Osteoblast (primary cell): ENCODE measurements at regions not wholly inside any gene's neighbourhood (a gene's known extent, or its start where the extent isn't known, plus 50 kb on each side); places are given as distances from the start of the nearest gene placed in this dataset.

ENCODE experiments used
- DNase-seq: peaks from one replicate; pipeline ENCODE4 v3.0.0; 2011; ENCODE audit warnings: low spot score, mixed read lengths; ENCODE audit not compliant: insufficient read length; ENCODE audit errors: missing footprints
- H2AFZ ChIP-seq: 2 replicates; pipeline ENCODE4 v1.6.0; 2011; ENCODE audit warnings: mild to moderate bottlenecking, low read length
- H3K27ac ChIP-seq: 2 replicates; pipeline ENCODE4 v1.5.1; 2011; ENCODE audit warnings: mild to moderate bottlenecking, low read depth, low read length, moderate library complexity
- H3K27me3 ChIP-seq: 2 replicates; pipeline ENCODE4 v1.6.0; 2012; ENCODE audit warnings: mild to moderate bottlenecking, control low read depth, inconsistent platforms, low read length, moderate library complexity; ENCODE audit not compliant: insufficient read depth
- H3K36me3 ChIP-seq: 2 replicates; pipeline ENCODE4 v1.5.1; 2011; ENCODE audit warnings: mild to moderate bottlenecking, low read length, control low read depth, moderate library complexity; ENCODE audit not compliant: insufficient read depth
- H3K4me1 ChIP-seq: 2 replicates; pipeline ENCODE4 v1.5.1; 2011; ENCODE audit warnings: mild to moderate bottlenecking, low read length, control low read depth, moderate library complexity; ENCODE audit not compliant: insufficient read depth
- H3K4me2 ChIP-seq: 2 replicates; pipeline ENCODE4 v1.6.0; 2011; ENCODE audit warnings: mild to moderate bottlenecking, low read length; ENCODE audit not compliant: insufficient read depth
- H3K4me3 ChIP-seq: fragments of 200-600 bp; sonication (generic); 3 replicates; pipeline ENCODE4 v1.5.1; 2012; ENCODE audit warnings: mild to moderate bottlenecking, low read length, inconsistent platforms; ENCODE audit not compliant: insufficient read depth
- H3K79me2 ChIP-seq: 2 replicates; pipeline ENCODE4 v1.6.0; 2012; ENCODE audit warnings: mild to moderate bottlenecking, low read length, control low read depth, inconsistent platforms; ENCODE audit not compliant: insufficient read depth
- H3K9me3 ChIP-seq: 2 replicates; pipeline ENCODE4 v1.5.1; 2011; ENCODE audit warnings: low read depth, low read length, control low read depth
- H4K20me1 ChIP-seq: 2 replicates; pipeline ENCODE4 v1.6.0; 2012; ENCODE audit warnings: mild to moderate bottlenecking, low read length, control low read depth; ENCODE audit not compliant: insufficient read depth
- CTCF ChIP-seq: IDR thresholded peaks from 2 replicates; pipeline ENCODE4 v1.5.1; 2011; ENCODE audit warnings: mild to moderate bottlenecking, low read depth, low read length, moderate library complexity; ENCODE audit errors: extremely low read depth

- TF ChIP-seq CTCF: no peak
- Histone ChIP-seq H3K4me3 (no peak overlapping the region), H2AFZ (no peak overlapping the region), H3K9me3 (no peaks in the 10 kb centered on the region), H3K4me1 (no peaks in the 10 kb centered on the region), H3K27me3 (no peaks in the 10 kb centered on the region), H3K79me2 (no peaks in the 10 kb centered on the region), H3K27ac (no peak overlapping the region), H4K20me1 (no peaks in the 10 kb centered on the region), H3K36me3 (no peaks in the 10 kb centered on the region), H3K4me2 (no peak overlapping the region)
- no peak for DNase-seq
Observed at GRCh38 chr13:59464926-59465325, 698.8 kb downstream of the DIAPH3 start.

GRCh38 chr13:59468396-59468795, 695.3 kb downstream of the DIAPH3 start:
- no peaks in the 10 kb centered on the region for H3K27me3 ChIP-seq
- no peaks in the 10 kb centered on the region for H3K36me3 ChIP-seq
- H3K4me1 ChIP-seq: no peaks in the 10 kb centered on the region
- no peaks in the 10 kb centered on the region for H3K79me2 ChIP-seq
- no peak overlapping the region for H3K27ac ChIP-seq
- no peak overlapping the region for H3K4me2 ChIP-seq
- H2AFZ ChIP-seq: no peak overlapping the region
- TF ChIP-seq CTCF: no peak
- H4K20me1 ChIP-seq: no peaks in the 10 kb centered on the region
- no peak overlapping the region for H3K4me3 ChIP-seq
- H3K9me3 ChIP-seq: no peaks in the 10 kb centered on the region
- no peak for DNase-seq

GRCh38 chr13:59471106-59471505, 692.6 kb downstream of the DIAPH3 start:
- Histone ChIP-seq H3K27me3 (no peaks in the 10 kb centered on the region), H3K79me2 (no peaks in the 10 kb centered on the region)

GRCh38 chr13:59472134-59472533, 691.6 kb downstream of the DIAPH3 start:
- Histone ChIP-seq H3K4me3 (no peak overlapping the region), H3K4me1 (no peaks in the 10 kb centered on the region), H3K79me2 (no peaks in the 10 kb centered on the region), H4K20me1 (no peaks in the 10 kb centered on the region), H3K36me3 (no peaks in the 10 kb centered on the region), H2AFZ (no peak overlapping the region), H3K27me3 (no peaks in the 10 kb centered on the region), H3K9me3 (no peaks in the 10 kb centered on the region), H3K27ac (no peak overlapping the region), H3K4me2 (no peak overlapping the region)
- TF ChIP-seq CTCF: no peak
- DNase-seq: no peak

More at GRCh38 chr13:59471106-59471505, 692.6 kb downstream of the DIAPH3 start:
- Histone ChIP-seq H3K4me3 (no peak overlapping the region), H3K9me3 (no peaks in the 10 kb centered on the region), H3K27ac (no peak overlapping the region), H2AFZ (no peak overlapping the region), H3K36me3 (no peaks in the 10 kb centered on the region), H4K20me1 (no peaks in the 10 kb centered on the region), H3K4me1 (no peaks in the 10 kb centered on the region), H3K4me2 (no peak overlapping the region)
- TF ChIP-seq CTCF: no peak
- no peak for DNase-seq
